SJCRH30 (cell line): ENCODE measurements at regions not wholly inside any gene's neighbourhood (a gene's known extent, or its start where the extent isn't known, plus 50 kb on each side); places are given as distances from the start of the nearest gene placed in this dataset.

ENCODE experiments used
- DNase-seq, 2 experiments: peaks; one replicate each; pipeline ENCODE4 v3.0.0-alpha.2; 2015 to 2020
- H3K27ac ChIP-seq: fragments of 250-450 bp; sonication (Bioruptor Pico); 2 replicates; pipeline ENCODE4 v1.5.1; 2020; ENCODE audit warnings: mild to moderate bottlenecking, moderate library complexity
- H3K27me3 ChIP-seq: fragments of 250-450 bp; sonication (Bioruptor Pico); 2 replicates; pipeline ENCODE4 v1.5.1; 2020; ENCODE audit warnings: mild to moderate bottlenecking, moderate library complexity
- H3K36me3 ChIP-seq: fragments of 250-450 bp; sonication (Bioruptor Pico); 2 replicates; pipeline ENCODE4 v1.5.1; 2020; ENCODE audit warnings: mild to moderate bottlenecking, moderate library complexity
- H3K4me1 ChIP-seq: fragments of 250-450 bp; sonication (Bioruptor Pico); 2 replicates; pipeline ENCODE4 v1.5.1; 2020; ENCODE audit warnings: mild to moderate bottlenecking, moderate library complexity
- H3K4me3 ChIP-seq: fragments of 250-450 bp; sonication (Bioruptor Pico); 2 replicates; pipeline ENCODE4 v1.5.1; 2020; ENCODE audit warnings: mild to moderate bottlenecking, moderate library complexity
- H3K9me3 ChIP-seq: fragments of 250-450 bp; sonication (Bioruptor Pico); replicated peaks from 2 replicates; pipeline ENCODE4 v1.5.1; 2020; ENCODE audit warnings: mild to moderate bottlenecking, moderate library complexity

DNA sequence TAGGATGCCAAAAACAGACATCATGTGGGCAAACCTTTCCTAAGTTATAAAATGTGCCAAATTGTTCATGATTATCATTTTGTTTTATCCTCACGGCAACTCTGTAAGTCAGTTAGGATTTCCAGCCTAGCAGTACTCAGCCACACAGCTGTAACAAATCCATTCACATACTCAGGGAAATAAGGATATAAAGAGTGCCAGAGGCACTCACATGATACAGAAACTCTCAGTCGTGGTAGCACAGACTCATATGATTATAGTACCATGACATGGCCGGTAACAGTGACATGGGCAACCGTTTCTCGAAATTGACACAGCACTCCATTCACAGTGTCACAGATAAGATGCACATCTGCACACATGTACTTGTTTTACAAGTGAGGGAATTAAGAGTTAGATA is 344.2 kb downstream of the LRIG3 start:
- H3K9me3 ChIP-seq, result no peaks in the 10 kb centered on the region
- no peak overlapping the region for H3K27ac ChIP-seq
- DNase-seq, result no peak
- H3K36me3 ChIP-seq, result no peaks in the 10 kb centered on the region
- H3K4me1 ChIP-seq, result peaks cover 9% of the 10 kb centered on the region
- H3K4me3 ChIP-seq, result no peak overlapping the region
- H3K27me3 ChIP-seq, result no peaks in the 10 kb centered on the region

GRCh38 chr12:58576916-58577315 is 343.4 kb downstream of the LRIG3 start:
- Histone ChIP-seq H3K9me3 (no peaks in the 10 kb centered on the region), H3K4me3 (no peak overlapping the region), H3K4me1 (peaks cover 9% of the 10 kb centered on the region), H3K36me3 (no peaks in the 10 kb centered on the region), H3K27me3 (no peaks in the 10 kb centered on the region), H3K27ac (no peak overlapping the region)
- DNase-seq, result no peak

DNA sequence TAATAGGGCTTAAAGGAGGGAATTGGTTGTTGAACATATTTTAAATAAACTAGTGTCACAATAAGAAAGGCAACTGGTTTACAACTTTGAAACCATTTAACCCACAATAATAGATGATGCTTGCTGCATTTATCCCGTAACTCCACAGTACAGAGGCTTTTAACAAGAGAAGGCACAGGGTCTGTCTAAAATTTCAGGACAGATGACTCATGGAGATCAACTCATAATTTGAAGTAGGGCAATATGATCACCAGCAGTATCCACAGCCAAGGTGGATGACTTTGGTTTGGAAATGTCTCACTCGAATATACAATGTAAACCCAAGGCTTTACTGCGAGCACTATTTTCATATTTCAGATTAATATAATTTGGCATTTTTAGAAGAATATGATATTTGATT is 340.2 kb downstream of the LRIG3 start:
- Histone ChIP-seq H3K27ac (no peak overlapping the region), H3K36me3 (no peaks in the 10 kb centered on the region), H3K4me1 (peaks cover 29% of the 10 kb centered on the region), H3K4me3 (no peak overlapping the region), H3K9me3 (no peaks in the 10 kb centered on the region), H3K27me3 (no peaks in the 10 kb centered on the region)
- DNase-seq, result no peak

DNA sequence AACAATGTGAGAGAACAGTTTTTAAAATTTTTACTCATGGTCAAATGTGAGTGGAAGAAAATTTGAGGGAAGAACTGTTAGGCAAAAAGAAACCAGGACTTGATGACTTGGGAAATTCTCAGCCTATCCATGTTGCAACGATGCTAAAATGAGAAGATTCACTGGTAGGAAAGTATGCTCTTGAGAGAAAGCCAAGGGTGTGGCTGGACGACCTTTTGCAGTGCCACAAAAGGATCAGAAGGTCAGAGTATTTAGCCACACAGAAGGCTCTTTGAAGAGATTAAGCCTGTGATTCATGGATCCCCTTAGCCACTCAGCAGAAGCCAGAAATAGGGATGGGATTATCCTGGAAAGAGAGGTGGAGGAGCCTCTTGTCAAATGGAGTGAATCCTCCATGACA is 336.8 kb downstream of the LRIG3 start:
- no peak overlapping the region for H3K27ac ChIP-seq
- DNase-seq, result peak in 1 of 2 experiments; percentile 40
- H3K9me3 ChIP-seq, result no peaks in the 10 kb centered on the region
- peaks cover 26% of the 10 kb centered on the region for H3K4me1 ChIP-seq
- H3K27me3 ChIP-seq, result no peaks in the 10 kb centered on the region
- H3K36me3 ChIP-seq, result no peaks in the 10 kb centered on the region
- no peak overlapping the region for H3K4me3 ChIP-seq

GRCh38 chr12:58583940-58584339 is 336.4 kb downstream of the LRIG3 start:
- H3K27me3 ChIP-seq, result no peaks in the 10 kb centered on the region
- no peak overlapping the region for H3K27ac ChIP-seq
- H3K36me3 ChIP-seq, result no peaks in the 10 kb centered on the region
- no peak for DNase-seq
- H3K4me1 ChIP-seq, result peaks cover 26% of the 10 kb centered on the region
- H3K4me3 ChIP-seq, result no peak overlapping the region
- no peaks in the 10 kb centered on the region for H3K9me3 ChIP-seq

GRCh38 chr12:58584880-58585279 is 335.4 kb downstream of the LRIG3 start:
- Histone ChIP-seq H3K4me3 (no peak overlapping the region), H3K4me1 (peaks cover 26% of the 10 kb centered on the region), H3K9me3 (no peaks in the 10 kb centered on the region), H3K27ac (no peak overlapping the region), H3K27me3 (no peaks in the 10 kb centered on the region), H3K36me3 (no peaks in the 10 kb centered on the region)
- DNase-seq, result peak; percentile 50 to 68

GRCh38 chr12:58586762-58587161 is 333.5 kb downstream of the LRIG3 start:
- Histone ChIP-seq H3K27me3 (no peaks in the 10 kb centered on the region), H3K4me3 (no peak overlapping the region), H3K36me3 (no peaks in the 10 kb centered on the region), H3K9me3 (no peaks in the 10 kb centered on the region), H3K4me1 (peaks cover 22% of the 10 kb centered on the region), H3K27ac (no peak overlapping the region)
- DNase-seq, result no peak

DNA sequence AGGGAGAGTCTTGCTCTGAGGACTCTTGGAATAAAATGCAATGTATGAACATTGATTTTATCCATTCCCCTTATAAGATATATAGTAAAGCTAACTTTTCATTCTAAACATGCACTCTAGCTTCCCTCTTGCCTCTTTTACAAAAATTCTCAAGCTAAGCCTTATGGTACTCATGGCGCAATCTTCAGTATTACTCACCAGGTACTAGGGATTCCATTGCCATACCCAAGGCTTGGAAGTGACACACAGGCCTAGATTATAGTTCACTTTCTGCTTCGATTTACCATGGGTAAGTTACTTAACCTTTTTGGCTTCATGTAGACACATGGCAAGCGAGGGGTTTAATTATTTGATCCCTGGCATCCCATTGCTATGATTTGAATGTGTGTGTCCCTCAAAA is 331.5 kb downstream of the LRIG3 start:
- no peak for DNase-seq
- Histone ChIP-seq H3K4me1 (peaks cover 15% of the 10 kb centered on the region), H3K27me3 (no peaks in the 10 kb centered on the region), H3K4me3 (no peak overlapping the region), H3K36me3 (no peaks in the 10 kb centered on the region), H3K27ac (no peak overlapping the region), H3K9me3 (no peaks in the 10 kb centered on the region)

DNA sequence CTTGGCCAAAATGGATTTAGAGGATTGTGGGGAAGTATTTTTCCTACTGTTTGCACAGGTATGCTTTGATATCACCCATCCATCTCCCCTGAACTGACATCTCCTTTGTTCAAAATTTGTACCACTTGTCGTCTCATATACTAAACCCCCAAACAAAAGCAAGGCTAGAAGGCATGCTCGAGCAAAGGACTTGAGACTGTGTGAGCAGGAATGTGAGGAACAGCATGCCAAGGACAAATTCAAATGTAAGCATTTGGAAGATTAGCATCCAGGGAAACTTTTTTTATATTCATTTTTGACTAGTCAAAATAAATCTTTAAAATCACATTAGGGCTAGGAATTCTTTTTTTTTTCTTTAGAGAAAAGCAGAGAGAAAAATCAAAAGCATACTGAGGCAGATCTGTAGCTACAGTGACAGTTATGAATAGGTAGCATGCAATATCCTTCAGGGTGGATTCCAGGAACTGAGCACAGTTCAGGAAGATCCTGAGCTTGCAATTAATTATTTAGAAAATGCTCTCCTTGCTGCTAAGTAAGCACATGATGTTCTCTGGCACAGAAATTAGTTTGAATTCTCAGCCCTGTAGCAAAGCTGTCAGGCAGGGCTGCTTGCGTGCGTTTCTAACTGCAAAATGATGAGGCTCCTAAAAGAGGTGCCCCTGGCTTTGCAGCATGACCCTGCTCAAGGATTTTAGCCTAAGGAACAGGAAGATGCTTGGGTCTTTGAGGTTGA is 327.7 kb downstream of the LRIG3 start:
- DNase-seq, result no peak
- H3K36me3 ChIP-seq, result no peaks in the 10 kb centered on the region
- no peaks in the 10 kb centered on the region for H3K27me3 ChIP-seq
- no peak overlapping the region for H3K4me3 ChIP-seq
- no peak overlapping the region for H3K27ac ChIP-seq
- no peaks in the 10 kb centered on the region for H3K4me1 ChIP-seq
- no peaks in the 10 kb centered on the region for H3K9me3 ChIP-seq

- Histone ChIP-seq H3K4me3 (no peak overlapping the region), H3K27me3 (no peaks in the 10 kb centered on the region), H3K9me3 (no peaks in the 10 kb centered on the region), H3K27ac (no peak overlapping the region), H3K36me3 (no peaks in the 10 kb centered on the region), H3K4me1 (no peaks in the 10 kb centered on the region)
- DNase-seq, result no peak
Measured at GRCh38 chr12:58593557-58594304, 326.6 kb downstream of the LRIG3 start.

DNA sequence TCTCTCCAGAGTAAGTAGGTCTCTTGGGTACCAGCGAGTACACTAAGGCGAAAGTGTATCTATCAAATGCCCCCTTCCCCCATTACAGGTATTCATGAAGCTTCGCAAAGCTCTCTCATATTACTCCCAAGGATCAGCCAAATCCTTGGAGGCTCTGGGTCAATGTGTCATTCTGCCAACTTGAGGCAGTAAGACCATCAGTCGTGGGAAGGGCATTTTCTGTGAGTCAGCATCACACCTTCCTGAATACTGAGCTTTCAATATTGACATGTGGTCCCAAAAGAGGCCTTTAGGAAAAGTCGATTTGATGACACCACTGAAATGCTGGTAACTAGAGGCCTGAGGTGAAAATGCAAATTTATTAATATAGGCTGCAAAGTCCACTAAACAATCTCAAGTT is 323.9 kb downstream of the LRIG3 start:
- H3K4me3 ChIP-seq, result no peak overlapping the region
- H3K9me3 ChIP-seq, result no peaks in the 10 kb centered on the region
- H3K27me3 ChIP-seq, result no peaks in the 10 kb centered on the region
- no peak overlapping the region for H3K27ac ChIP-seq
- no peaks in the 10 kb centered on the region for H3K4me1 ChIP-seq
- no peak for DNase-seq
- no peaks in the 10 kb centered on the region for H3K36me3 ChIP-seq

GRCh38 chr12:58601529-58601928 is 318.8 kb downstream of the LRIG3 start:
- H3K9me3 ChIP-seq, result no peaks in the 10 kb centered on the region
- H3K27ac ChIP-seq, result no peak overlapping the region
- no peaks in the 10 kb centered on the region for H3K4me1 ChIP-seq
- H3K4me3 ChIP-seq, result no peak overlapping the region
- DNase-seq, result no peak
- H3K36me3 ChIP-seq, result no peaks in the 10 kb centered on the region
- H3K27me3 ChIP-seq, result no peaks in the 10 kb centered on the region

- no peak overlapping the region for H3K4me3 ChIP-seq
Measured at GRCh38 chr12:58602179-58602578, 318.1 kb downstream of the LRIG3 start.

DNA sequence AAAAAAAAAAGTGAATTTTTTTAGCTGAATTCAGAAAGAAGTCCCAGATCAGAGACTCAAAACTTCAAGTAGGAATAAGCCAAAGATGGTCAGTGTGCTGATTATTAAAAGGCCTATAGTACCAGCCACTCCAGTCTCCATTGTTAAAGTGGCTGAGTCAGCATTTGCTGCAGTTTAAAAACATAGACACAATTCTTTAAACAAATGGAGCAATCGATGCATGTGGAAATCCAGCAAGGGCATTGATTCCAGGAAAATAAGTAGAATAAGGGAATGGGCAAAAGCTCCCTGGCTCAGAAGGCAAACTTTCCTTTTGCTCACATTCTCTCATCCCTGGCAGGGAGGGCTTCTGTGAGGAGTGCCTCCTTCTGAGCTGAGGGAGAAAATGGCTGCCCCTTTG is 317.6 kb downstream of the LRIG3 start:
- H3K27me3 ChIP-seq, result no peaks in the 10 kb centered on the region
- no peak overlapping the region for H3K4me3 ChIP-seq

More at GRCh38 chr12:58602179-58602578, 318.1 kb downstream of the LRIG3 start:
- DNase-seq, result no peak
- Histone ChIP-seq H3K27ac (no peak overlapping the region), H3K9me3 (no peaks in the 10 kb centered on the region), H3K4me1 (no peaks in the 10 kb centered on the region), H3K36me3 (no peaks in the 10 kb centered on the region), H3K27me3 (no peaks in the 10 kb centered on the region)

DNA sequence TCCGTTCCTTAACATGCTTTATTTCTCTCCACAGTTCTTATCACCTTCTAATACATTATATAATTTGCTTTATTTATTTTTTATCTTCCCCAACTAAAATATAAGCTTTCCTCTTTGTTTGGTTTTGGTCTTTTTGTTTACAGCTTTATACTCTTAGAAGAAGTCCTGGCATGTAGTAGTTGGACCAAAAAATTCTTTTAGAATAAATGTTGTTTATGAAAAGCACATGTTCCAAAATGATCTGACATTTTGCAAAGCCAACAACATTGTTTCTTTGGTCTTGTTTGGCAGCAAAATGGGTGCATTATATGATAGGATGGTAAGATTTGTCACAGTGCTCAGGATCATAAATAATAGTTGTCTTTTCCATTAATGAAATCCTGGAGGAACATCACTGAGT is 312.5 kb downstream of the LRIG3 start:
- no peak for DNase-seq
- no peaks in the 10 kb centered on the region for H3K36me3 ChIP-seq
- no peaks in the 10 kb centered on the region for H3K9me3 ChIP-seq
- no peak overlapping the region for H3K27ac ChIP-seq
- no peaks in the 10 kb centered on the region for H3K27me3 ChIP-seq
- H3K4me3 ChIP-seq, result no peak overlapping the region
- H3K4me1 ChIP-seq, result no peaks in the 10 kb centered on the region

More for the DNA sequence above, 317.6 kb downstream of the LRIG3 start:
- no peak for DNase-seq
- no peaks in the 10 kb centered on the region for H3K4me1 ChIP-seq
- H3K9me3 ChIP-seq, result no peaks in the 10 kb centered on the region
- H3K36me3 ChIP-seq, result no peaks in the 10 kb centered on the region
- no peak overlapping the region for H3K27ac ChIP-seq

DNA sequence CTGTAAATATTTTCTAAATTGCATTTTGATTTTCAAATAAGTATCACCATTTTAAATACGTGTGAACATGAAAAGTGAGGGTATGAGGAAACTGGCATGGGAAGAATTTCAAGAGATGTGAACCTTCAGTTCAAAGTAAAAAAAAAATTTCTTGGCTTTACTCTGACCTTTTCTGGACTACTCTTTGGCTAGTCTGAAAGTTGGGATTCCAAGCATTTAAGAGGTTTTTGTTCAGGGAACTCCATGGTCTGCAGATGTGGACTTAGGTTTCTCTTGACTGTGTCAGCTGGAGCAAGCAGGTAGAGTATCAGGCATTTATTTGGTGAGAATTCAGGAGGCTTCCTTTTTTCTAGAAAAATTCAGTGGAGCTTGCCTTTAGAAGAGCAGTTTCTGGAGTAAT is 311.6 kb downstream of the LRIG3 start:
- H3K9me3 ChIP-seq, result no peaks in the 10 kb centered on the region
- no peak for DNase-seq
- no peak overlapping the region for H3K27ac ChIP-seq
- no peaks in the 10 kb centered on the region for H3K36me3 ChIP-seq
- no peak overlapping the region for H3K4me3 ChIP-seq
- H3K4me1 ChIP-seq, result no peaks in the 10 kb centered on the region
- H3K27me3 ChIP-seq, result no peaks in the 10 kb centered on the region
